Ectodermal cell (in vitro differentiated cells): ENCODE measurements at regions not wholly inside any gene's neighbourhood (a gene's known extent, or its start where the extent isn't known, plus 50 kb on each side); places are given as distances from the start of the nearest gene placed in this dataset.
"Not testable (repeated sequence)": the region's sequence is repeated elsewhere in the genome, so short reads cannot be mapped to it uniquely, and the experiment has no call there.

Source experiments
- H3K27ac ChIP-seq: 2 replicates; pipeline ENCODE4 v1.7.0; 2013; ENCODE audit warnings: mild to moderate bottlenecking, low read depth, low read length; ENCODE audit not compliant: insufficient read depth, poor library complexity, severe bottlenecking
- H3K27me3 ChIP-seq: 2 replicates; pipeline ENCODE4 v1.7.0; 2013; ENCODE audit warnings: mild to moderate bottlenecking, low read length; ENCODE audit not compliant: insufficient read depth, control insufficient read depth, poor library complexity, severe bottlenecking
- H3K36me3 ChIP-seq: one replicate; pipeline ENCODE4 v1.7.0; 2013; ENCODE audit warnings: low read length; ENCODE audit not compliant: control insufficient read depth, insufficient read depth
- H3K4me1 ChIP-seq: one replicate; pipeline ENCODE4 v1.7.0; 2013; ENCODE audit warnings: low read length; ENCODE audit not compliant: control insufficient read depth, insufficient read depth
- H3K4me3 ChIP-seq: 2 replicates; pipeline ENCODE4 v1.7.0; 2013; ENCODE audit warnings: low read depth, low read length, control low read depth; ENCODE audit not compliant: insufficient read depth
- H3K9me3 ChIP-seq: 2 replicates; pipeline ENCODE4 v1.7.0; 2013; ENCODE audit warnings: mild to moderate bottlenecking, low read length, moderate library complexity; ENCODE audit not compliant: control insufficient read depth
- WGBS, 2 experiments: methylation state at CpG; one replicate each; pipeline ENCODE4 v1.1.7; 2013; ENCODE audit warnings: missing lambda C conversion rate in 2 of 2; 5-methylcytosine and 5-hydroxymethylcytosine counted together

GRCh38 chr4:11070813-11071212 is 357.9 kb downstream of the HS3ST1 start:
- H3K4me3 ChIP-seq, result no peak overlapping the region
- WGBS, 2 experiments, result 89 to 93% methylated on average over 4 of the region's 4 CpGs
- no peaks in the 10 kb centered on the region for H3K9me3 ChIP-seq
- no peak overlapping the region for H3K27ac ChIP-seq
- peaks cover 22% of the 10 kb centered on the region for H3K4me1 ChIP-seq
- H3K36me3 ChIP-seq, result no peaks in the 10 kb centered on the region
- no peaks in the 10 kb centered on the region for H3K27me3 ChIP-seq

GRCh38 chr4:11069581-11070211 is 359.0 kb downstream of the HS3ST1 start:
- Histone ChIP-seq H3K27me3 (no peaks in the 10 kb centered on the region), H3K27ac (no peak overlapping the region), H3K9me3 (no peaks in the 10 kb centered on the region), H3K4me1 (peaks cover 22% of the 10 kb centered on the region), H3K36me3 (no peaks in the 10 kb centered on the region), H3K4me3 (no peak overlapping the region)
- 53 to 68% methylated on average over 1 of the region's 2 CpGs for WGBS, 2 experiments

- 58 to 100% methylated on average over 1 to 3 of the region's 3 CpGs for WGBS, 2 experiments
- Histone ChIP-seq H3K27ac (peak overlapping the region; percentile 63), H3K4me1 (peaks cover 22% of the 10 kb centered on the region), H3K36me3 (no peaks in the 10 kb centered on the region), H3K4me3 (peak overlapping the region; percentile 0), H3K9me3 (no peaks in the 10 kb centered on the region), H3K27me3 (no peaks in the 10 kb centered on the region)
Observed at GRCh38 chr4:11069083-11069482, 359.6 kb downstream of the HS3ST1 start.

- not testable (repeated sequence) for H3K36me3 ChIP-seq, H3K9me3 ChIP-seq, H3K27ac ChIP-seq, H3K27me3 ChIP-seq
- peak overlapping the region; percentile 52 for H3K4me3 ChIP-seq
- WGBS, 2 experiments, result 23 to 24% methylated on average over 21 to 22 of the region's 22 CpGs
- peaks cover 17% of the 10 kb centered on the region for H3K4me1 ChIP-seq
Observed at GRCh38 chr4:11066584-11066983, 362.1 kb downstream of the HS3ST1 start.

DNA sequence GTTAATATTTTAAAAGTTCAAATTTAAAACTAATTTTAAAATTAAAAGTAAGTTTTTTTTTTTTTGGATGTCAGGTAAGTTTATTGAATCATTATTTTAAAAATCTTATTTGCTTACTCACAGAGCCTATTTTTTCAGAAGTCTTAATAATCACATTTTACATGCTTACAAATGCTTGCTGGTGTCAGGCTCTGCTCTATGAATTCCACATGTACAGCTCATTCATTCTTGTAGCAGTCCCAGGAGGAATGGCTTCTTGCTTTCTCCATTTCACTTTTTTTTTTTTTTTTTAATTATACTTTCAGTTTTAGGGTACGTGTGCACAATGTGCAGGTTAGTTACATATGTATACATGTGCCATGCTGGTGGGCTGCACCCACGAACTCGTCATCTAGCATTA is 368.1 kb downstream of the HS3ST1 start:
- H3K4me3 ChIP-seq, H3K27me3 ChIP-seq, H3K4me1 ChIP-seq, H3K36me3 ChIP-seq, H3K27ac ChIP-seq, H3K9me3 ChIP-seq: not testable (repeated sequence)
- no CpG with 5 or more reads among the region's 3 CpGs for WGBS, 2 experiments

GRCh38 chr4:11054937-11055336 is 370.4 kb upstream of the CLNK start:
- H3K4me3 ChIP-seq, H3K36me3 ChIP-seq, H3K4me1 ChIP-seq, H3K27ac ChIP-seq, H3K27me3 ChIP-seq, H3K9me3 ChIP-seq: not testable (repeated sequence)
- WGBS, 2 experiments, result 89 to 95% methylated on average over 6 of the region's 7 CpGs

GRCh38 chr4:11053601-11054220 is 369.1 kb upstream of the CLNK start:
- no peaks in the 10 kb centered on the region for H3K4me1 ChIP-seq
- H3K27me3 ChIP-seq, result no peaks in the 10 kb centered on the region
- no peak overlapping the region for H3K4me3 ChIP-seq
- no peaks in the 10 kb centered on the region for H3K9me3 ChIP-seq
- WGBS, 2 experiments, result 82 to 85% methylated on average over 5 of the region's 5 CpGs
- H3K27ac ChIP-seq, result no peak overlapping the region
- H3K36me3 ChIP-seq, result no peaks in the 10 kb centered on the region

DNA sequence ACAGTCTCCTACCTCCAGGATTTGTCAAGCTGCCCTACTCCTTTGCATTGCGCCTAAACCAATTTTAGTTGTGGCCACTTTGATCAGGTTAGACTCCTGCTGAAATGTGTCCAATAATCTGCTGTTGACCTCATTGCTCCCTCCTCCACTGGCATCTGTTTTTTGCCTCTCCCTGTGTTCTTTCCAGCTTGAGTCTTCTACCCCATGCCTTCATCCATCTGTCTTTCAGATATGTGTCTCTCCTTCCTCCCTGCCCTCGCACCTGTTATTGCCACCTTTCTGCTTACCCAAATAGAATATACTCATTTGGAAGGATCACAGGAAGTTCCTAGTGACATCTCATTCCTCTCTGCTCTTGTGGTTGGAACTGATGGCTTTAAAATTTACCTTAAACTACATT is 366.6 kb upstream of the CLNK start:
- WGBS, 2 experiments, result 93 to 99% methylated on average over 2 of the region's 2 CpGs

GRCh38 chr4:11050766-11051165 is 366.2 kb upstream of the CLNK start:
- Histone ChIP-seq H3K4me3 (no peak overlapping the region), H3K36me3 (no peaks in the 10 kb centered on the region), H3K4me1 (no peaks in the 10 kb centered on the region), H3K27me3 (no peaks in the 10 kb centered on the region), H3K9me3 (no peaks in the 10 kb centered on the region), H3K27ac (no peak overlapping the region)
- 94 to 96% methylated on average over 2 of the region's 2 CpGs for WGBS, 2 experiments

More for the DNA sequence above, 366.6 kb upstream of the CLNK start:
- Histone ChIP-seq H3K36me3 (no peaks in the 10 kb centered on the region), H3K4me3 (no peak overlapping the region), H3K4me1 (no peaks in the 10 kb centered on the region), H3K27me3 (no peaks in the 10 kb centered on the region), H3K27ac (no peak overlapping the region), H3K9me3 (no peaks in the 10 kb centered on the region)

DNA sequence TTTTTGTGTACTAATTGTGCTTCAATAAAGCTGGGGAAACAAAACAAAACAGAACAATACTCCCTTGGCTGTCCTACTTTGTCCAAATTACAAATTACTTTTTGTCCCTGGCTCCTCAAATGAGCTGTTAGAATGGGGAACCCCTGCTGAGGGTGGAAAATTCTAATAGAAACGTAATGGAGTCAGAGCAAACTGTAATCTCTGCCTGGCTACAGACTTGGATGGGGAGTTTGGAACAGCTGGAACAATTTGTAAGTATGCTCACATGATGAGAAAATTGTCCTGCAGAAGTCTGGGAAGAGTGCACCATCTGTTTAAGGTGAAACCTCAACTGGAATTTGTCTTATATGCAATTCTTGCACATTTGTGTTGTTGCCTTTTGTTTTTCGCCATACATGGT is 364.4 kb upstream of the CLNK start:
- H3K27ac ChIP-seq, result no peak overlapping the region
- H3K36me3 ChIP-seq, result no peaks in the 10 kb centered on the region
- H3K4me3 ChIP-seq, result no peak overlapping the region
- no peaks in the 10 kb centered on the region for H3K27me3 ChIP-seq
- H3K9me3 ChIP-seq, result no peaks in the 10 kb centered on the region
- H3K4me1 ChIP-seq, result no peaks in the 10 kb centered on the region
- 76 to 87% methylated on average over 1 of the region's 2 CpGs for WGBS, 2 experiments
